Upper lobe of right lung (tissue), 1 donor: ENCODE measurements at regions not wholly inside any gene's neighbourhood (a gene's known extent, or its start where the extent isn't known, plus 50 kb on each side); places are given as distances from the start of the nearest gene placed in this dataset.

ENCODE experiments used
- ATAC-seq: fragments of 200-7000 bp; cut with Tn5 transposase; one replicate; pipeline ENCODE4 v1.9.1; 2020; ENCODE audit warnings: mild to moderate bottlenecking, moderate library complexity
- DNase-seq: peaks from one replicate; pipeline ENCODE4 v3.0.0-alpha.2; 2020
- H3K27ac ChIP-seq: fragments of 200-600 bp; one replicate; pipeline ENCODE4 v1.8.0; 2022
- H3K27me3 ChIP-seq: fragments of 200-600 bp; one replicate; pipeline ENCODE4 v1.8.0; 2022; ENCODE audit warnings: mild to moderate bottlenecking
- H3K36me3 ChIP-seq: fragments of 200-600 bp; one replicate; pipeline ENCODE4 v1.8.0; 2022
- H3K4me1 ChIP-seq: fragments of 200-600 bp; one replicate; pipeline ENCODE4 v1.8.0; 2022
- H3K4me3 ChIP-seq: fragments of 200-600 bp; one replicate; pipeline ENCODE4 v1.8.0; 2022; ENCODE audit warnings: mild to moderate bottlenecking
- H3K9me3 ChIP-seq: fragments of 200-600 bp; one replicate; pipeline ENCODE4 v1.8.0; 2022
- intact Hi-C: fragments of 100-400 bp; cut with DNase I; formaldehyde crosslinking; loops from one replicate; pipeline ENCODE4 v1.11.0; 2022
- TF ChIP-seq, protein P1 (sequence below): fragments of 200-600 bp; IDR thresholded peaks from one replicate; pipeline ENCODE4 v1.8.0; 2022; ENCODE audit warnings: antibody characterized with exemption
- donor health status: DM: no; HTN: yes; CAD: no; lungs with severe emphysema.

DNA sequence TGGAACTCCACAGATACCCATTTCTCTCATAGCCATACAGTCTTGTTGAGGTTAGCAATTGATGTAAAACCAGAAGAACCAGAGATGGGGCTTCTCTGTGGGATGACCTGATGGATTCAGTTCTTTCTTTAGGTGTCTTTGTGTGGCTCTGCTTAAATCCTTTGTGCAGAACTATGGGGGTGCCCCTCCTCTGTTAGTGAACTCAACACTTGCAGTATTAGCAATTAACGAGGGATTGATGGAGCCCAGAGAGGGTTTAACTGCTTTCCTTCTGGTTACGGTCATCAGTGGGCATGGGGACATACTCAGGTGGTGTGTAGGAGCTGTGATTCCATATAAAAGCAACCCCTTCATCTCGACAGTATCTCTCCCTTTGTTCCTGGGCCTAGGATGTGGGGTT is 406.8 kb upstream of the FAM98A start:
- no peak for ATAC-seq
- Histone ChIP-seq H3K9me3 (no peaks in the 10 kb centered on the region), H3K36me3 (no peaks in the 10 kb centered on the region), H3K4me1 (no peaks in the 10 kb centered on the region), H3K4me3 (no peak overlapping the region), H3K27ac (no peak overlapping the region), H3K27me3 (no peaks in the 10 kb centered on the region)
- DNase-seq: no peak
- TF ChIP-seq, protein P1, sequence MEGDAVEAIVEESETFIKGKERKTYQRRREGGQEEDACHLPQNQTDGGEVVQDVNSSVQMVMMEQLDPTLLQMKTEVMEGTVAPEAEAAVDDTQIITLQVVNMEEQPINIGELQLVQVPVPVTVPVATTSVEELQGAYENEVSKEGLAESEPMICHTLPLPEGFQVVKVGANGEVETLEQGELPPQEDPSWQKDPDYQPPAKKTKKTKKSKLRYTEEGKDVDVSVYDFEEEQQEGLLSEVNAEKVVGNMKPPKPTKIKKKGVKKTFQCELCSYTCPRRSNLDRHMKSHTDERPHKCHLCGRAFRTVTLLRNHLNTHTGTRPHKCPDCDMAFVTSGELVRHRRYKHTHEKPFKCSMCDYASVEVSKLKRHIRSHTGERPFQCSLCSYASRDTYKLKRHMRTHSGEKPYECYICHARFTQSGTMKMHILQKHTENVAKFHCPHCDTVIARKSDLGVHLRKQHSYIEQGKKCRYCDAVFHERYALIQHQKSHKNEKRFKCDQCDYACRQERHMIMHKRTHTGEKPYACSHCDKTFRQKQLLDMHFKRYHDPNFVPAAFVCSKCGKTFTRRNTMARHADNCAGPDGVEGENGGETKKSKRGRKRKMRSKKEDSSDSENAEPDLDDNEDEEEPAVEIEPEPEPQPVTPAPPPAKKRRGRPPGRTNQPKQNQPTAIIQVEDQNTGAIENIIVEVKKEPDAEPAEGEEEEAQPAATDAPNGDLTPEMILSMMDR: no peak
- intact Hi-C loops: no loop called here

GRCh38 chr2:34004936-34005335 is 405.8 kb upstream of the FAM98A start:
- ATAC-seq (no peak), DNase-seq (no peak)
- Histone ChIP-seq H3K27me3 (no peaks in the 10 kb centered on the region), H3K9me3 (no peaks in the 10 kb centered on the region), H3K36me3 (no peaks in the 10 kb centered on the region), H3K27ac (no peak overlapping the region), H3K4me3 (no peak overlapping the region), H3K4me1 (no peaks in the 10 kb centered on the region)
- intact Hi-C loops: no loop called here
- TF ChIP-seq, protein P1: no peak

DNA sequence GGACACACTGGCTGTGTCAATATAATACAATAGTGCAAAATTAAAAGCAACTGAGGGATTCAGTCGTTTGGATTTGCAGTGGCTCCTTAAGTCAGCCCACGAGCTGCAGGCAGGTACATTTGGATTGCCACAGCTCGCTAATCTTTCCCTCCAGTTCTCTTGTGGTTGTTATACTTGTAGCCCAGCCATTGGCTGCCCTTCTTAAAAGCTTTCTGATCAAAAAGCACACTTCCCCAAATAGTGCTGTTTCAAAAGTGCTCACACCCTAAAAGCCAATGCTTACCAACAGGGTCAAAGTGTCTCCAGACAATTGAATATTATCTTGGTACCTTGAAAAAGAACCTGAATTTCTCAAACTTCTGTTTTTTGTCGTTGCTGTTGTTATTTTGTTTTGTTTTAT is 404.7 kb upstream of the FAM98A start:
- intact Hi-C loops: no loop called here

DNA sequence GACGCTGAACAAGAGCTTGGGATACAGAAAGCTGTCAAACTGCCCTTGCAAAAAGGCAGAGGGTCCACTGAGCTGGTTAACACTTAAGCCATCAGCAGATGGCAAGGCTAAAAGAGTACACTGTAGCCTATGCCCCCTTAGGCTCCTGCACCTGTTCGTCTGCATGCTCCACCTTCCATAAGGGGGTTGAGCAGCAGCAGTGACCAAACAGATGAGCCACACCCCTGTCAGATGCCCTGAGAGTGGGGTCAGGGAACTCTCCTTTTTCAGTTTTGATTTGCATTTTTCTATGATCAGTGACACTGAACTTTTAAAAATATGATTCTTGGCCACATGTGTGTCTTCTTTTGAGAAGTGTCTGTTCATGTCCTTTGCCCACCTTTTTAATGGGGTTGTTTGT is 402.5 kb upstream of the FAM98A start:
- Histone ChIP-seq H3K9me3 (no peaks in the 10 kb centered on the region), H3K27me3 (no peaks in the 10 kb centered on the region), H3K4me3 (no peak overlapping the region), H3K36me3 (no peaks in the 10 kb centered on the region), H3K27ac (no peak overlapping the region), H3K4me1 (no peaks in the 10 kb centered on the region)
- DNase-seq: no peak
- no peak for ATAC-seq
- TF ChIP-seq, protein P1: no peak
- intact Hi-C loops: no loop called here

More for the DNA sequence above, 404.7 kb upstream of the FAM98A start:
- Histone ChIP-seq H3K4me1 (no peaks in the 10 kb centered on the region), H3K27ac (no peak overlapping the region), H3K27me3 (no peaks in the 10 kb centered on the region), H3K4me3 (no peak overlapping the region), H3K36me3 (no peaks in the 10 kb centered on the region), H3K9me3 (no peaks in the 10 kb centered on the region)
- TF ChIP-seq, protein P1: no peak
- DNase-seq (no peak), ATAC-seq (no peak)

DNA sequence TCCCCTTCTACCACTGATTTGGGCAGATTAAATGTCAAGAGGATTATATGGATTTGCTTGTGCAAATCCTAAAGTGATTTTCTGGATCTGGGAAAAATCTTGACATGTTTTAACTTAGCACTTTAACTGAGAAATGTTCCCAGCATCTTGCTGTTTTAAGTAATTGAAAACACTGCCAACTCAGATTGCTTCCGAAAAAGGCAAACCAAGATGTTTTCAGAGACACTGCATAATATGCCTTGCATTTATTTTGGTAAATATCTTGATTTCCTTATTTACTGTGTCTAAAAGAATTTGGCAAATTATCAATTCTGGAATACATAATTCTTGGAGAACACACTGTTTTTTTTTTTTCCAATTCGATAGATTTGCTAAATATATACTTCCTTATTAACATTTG is 385.0 kb upstream of the FAM98A start:
- H3K4me3 ChIP-seq: no peak overlapping the region
- DNase-seq (no peak), ATAC-seq (no peak)
- TF ChIP-seq, protein P1: no peak
- intact Hi-C loops: no loop called here
- no peaks in the 10 kb centered on the region for H3K36me3 ChIP-seq
- no peaks in the 10 kb centered on the region for H3K4me1 ChIP-seq
- no peaks in the 10 kb centered on the region for H3K9me3 ChIP-seq
- no peaks in the 10 kb centered on the region for H3K27me3 ChIP-seq
- H3K27ac ChIP-seq: no peak overlapping the region

GRCh38 chr2:33978471-33978870 is 379.4 kb upstream of the FAM98A start:
- no peak overlapping the region for H3K27ac ChIP-seq
- DNase-seq: no peak
- no peaks in the 10 kb centered on the region for H3K27me3 ChIP-seq
- no peak for ATAC-seq
- H3K36me3 ChIP-seq: no peaks in the 10 kb centered on the region
- no peak overlapping the region for H3K4me3 ChIP-seq
- H3K9me3 ChIP-seq: no peaks in the 10 kb centered on the region
- no peaks in the 10 kb centered on the region for H3K4me1 ChIP-seq
- TF ChIP-seq, protein P1: no peak
- intact Hi-C loops: no loop called here
